ENCODE measurements at regions not wholly inside any gene's neighbourhood (a gene's known extent, or its start where the extent isn't known, plus 50 kb on each side); places are given as distances from the start of the nearest gene placed in this dataset.

GRCh38 chr1:226816576-226816975 lies 53.8 kb upstream of the PSEN2 start:
- Mint-ChIP-seq H3K9me3 (ENCODE audit: low read depth) (no peaks in the 10 kb centered on the region), H3K4me3 (ENCODE audit: unreplicated experiment) (no peak overlapping the region), H3K27me3 (ENCODE audit: low read depth) (no peaks in the 10 kb centered on the region), H3K27ac (ENCODE audit: unreplicated experiment) (peak overlapping the region; percentile 51), H3K36me3 (ENCODE audit: low read depth) (no peaks in the 10 kb centered on the region), H3K4me1 (ENCODE audit: low read depth) (peaks cover 32% of the 10 kb centered on the region)
- no peak for TF ChIP-seq CTCF (IDR thresholded peaks at IDR 0.05)
- DNase-seq (ENCODE audit: low spot score) = no peak

GRCh38 chr1:226814751-226815537 lies 55.5 kb upstream of the PSEN2 start:
- Mint-ChIP-seq H3K27ac (ENCODE audit: unreplicated experiment) (peak overlapping the region; percentile 99), H3K27me3 (ENCODE audit: low read depth) (no peaks in the 10 kb centered on the region), H3K4me3 (ENCODE audit: unreplicated experiment) (no peak overlapping the region), H3K36me3 (ENCODE audit: low read depth) (no peaks in the 10 kb centered on the region), H3K9me3 (ENCODE audit: low read depth) (no peaks in the 10 kb centered on the region), H3K4me1 (ENCODE audit: low read depth) (peaks cover 35% of the 10 kb centered on the region)
- DNase-seq (ENCODE audit: low spot score) = no peak
- no peak for TF ChIP-seq CTCF (IDR thresholded peaks at IDR 0.05)

GRCh38 chr1:226813671-226814591 lies 56.5 kb upstream of the PSEN2 start:
- Mint-ChIP-seq H3K36me3 (ENCODE audit: low read depth) (no peaks in the 10 kb centered on the region), H3K9me3 (ENCODE audit: low read depth) (no peaks in the 10 kb centered on the region), H3K27me3 (ENCODE audit: low read depth) (no peaks in the 10 kb centered on the region), H3K4me1 (ENCODE audit: low read depth) (peaks cover 38% of the 10 kb centered on the region), H3K4me3 (ENCODE audit: unreplicated experiment) (no peak overlapping the region), H3K27ac (ENCODE audit: unreplicated experiment) (peak overlapping the region; percentile 73)
- no peak for TF ChIP-seq CTCF (IDR thresholded peaks at IDR 0.05)
- no peak for DNase-seq (ENCODE audit: low spot score)

GRCh38 chr1:226810681-226811080 lies 59.7 kb upstream of the PSEN2 start:
- Mint-ChIP-seq H3K27ac (ENCODE audit: unreplicated experiment) (peak overlapping the region; percentile 94), H3K4me3 (ENCODE audit: unreplicated experiment) (no peak overlapping the region), H3K4me1 (ENCODE audit: low read depth) (peaks cover 35% of the 10 kb centered on the region), H3K27me3 (ENCODE audit: low read depth) (no peaks in the 10 kb centered on the region), H3K9me3 (ENCODE audit: low read depth) (no peaks in the 10 kb centered on the region), H3K36me3 (ENCODE audit: low read depth) (no peaks in the 10 kb centered on the region)
- no peak for TF ChIP-seq CTCF (IDR thresholded peaks at IDR 0.05)
- no peak for DNase-seq (ENCODE audit: low spot score)

- no peaks in the 10 kb centered on the region for H3K36me3 Mint-ChIP-seq (ENCODE audit: low read depth)
- peaks cover 29% of the 10 kb centered on the region for H3K4me1 Mint-ChIP-seq (ENCODE audit: low read depth)
- no peak overlapping the region for H3K4me3 Mint-ChIP-seq (ENCODE audit: unreplicated experiment)
- DNase-seq (ENCODE audit: low spot score) = no peak
- peak; percentile 15 for TF ChIP-seq CTCF (IDR thresholded peaks at IDR 0.05)
- no peaks in the 10 kb centered on the region for H3K9me3 Mint-ChIP-seq (ENCODE audit: low read depth)
- no peaks in the 10 kb centered on the region for H3K27me3 Mint-ChIP-seq (ENCODE audit: low read depth)
- peak overlapping the region; percentile 94 for H3K27ac Mint-ChIP-seq (ENCODE audit: unreplicated experiment)
These were observed 60.4 kb upstream of the PSEN2 start for GRCh38 chr1:226809785-226810571.

Measured in chondrocyte (in vitro differentiated cells).